ENCODE measurements at regions not wholly inside any gene's neighbourhood (a gene's known extent, or its start where the extent isn't known, plus 50 kb on each side); places are given as distances from the start of the nearest gene placed in this dataset.
"Not testable (repeated sequence)": the region's sequence is repeated elsewhere in the genome, so short reads cannot be mapped to it uniquely, and the experiment has no call there.

GRCh38 chr3:194038346-194038745 is 97.6 kb upstream of the HES1 start:
- TF ChIP-seq POLR2A, CTCF (IDR thresholded peaks at IDR 0.05): not testable (repeated sequence)

All from adrenal gland (tissue), 5 donors.